ENCODE measurements at regions not wholly inside any gene's neighbourhood (a gene's known extent, or its start where the extent isn't known, plus 50 kb on each side); places are given as distances from the start of the nearest gene placed in this dataset.

- TF ChIP-seq CTCF (IDR thresholded peaks at IDR 0.05; ENCODE audit: low read depth, low read length, poor library complexity, severe bottlenecking) = no peak
- TF ChIP-seq EZH2phosphoT487 (IDR thresholded peaks at IDR 0.05; ENCODE audit: borderline replicate concordance, low read length) = no peak
These were observed 122.6 kb downstream of the CD8B2 start for GRCh38 chr2:106609780-106610179.

All from DOHH2 (cell line).